ENCODE measurements at regions not wholly inside any gene's neighbourhood (a gene's known extent, or its start where the extent isn't known, plus 50 kb on each side); places are given as distances from the start of the nearest gene placed in this dataset.

DNA sequence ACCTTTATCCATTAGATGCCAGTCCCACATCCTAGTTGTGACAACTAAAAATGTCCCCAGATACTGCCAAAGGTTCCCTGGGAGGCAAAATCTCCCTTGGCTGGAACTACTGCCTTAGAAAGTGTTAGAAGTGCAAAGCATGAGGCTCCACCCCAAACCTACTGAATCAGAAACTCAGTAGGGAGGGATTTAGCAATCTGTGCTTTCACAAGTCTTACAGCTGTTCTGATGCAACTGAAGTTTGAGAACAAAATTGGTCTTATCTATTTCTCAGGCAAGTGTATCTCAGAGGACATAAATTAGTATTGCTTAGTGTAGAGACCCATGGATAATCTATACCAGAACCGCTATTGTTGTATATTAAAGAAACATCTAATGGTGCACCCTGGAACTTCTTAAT, 70.2 kb downstream of the CLDN1 start:
- no peak for DNase-seq (ENCODE audit: low spot score)

DNA sequence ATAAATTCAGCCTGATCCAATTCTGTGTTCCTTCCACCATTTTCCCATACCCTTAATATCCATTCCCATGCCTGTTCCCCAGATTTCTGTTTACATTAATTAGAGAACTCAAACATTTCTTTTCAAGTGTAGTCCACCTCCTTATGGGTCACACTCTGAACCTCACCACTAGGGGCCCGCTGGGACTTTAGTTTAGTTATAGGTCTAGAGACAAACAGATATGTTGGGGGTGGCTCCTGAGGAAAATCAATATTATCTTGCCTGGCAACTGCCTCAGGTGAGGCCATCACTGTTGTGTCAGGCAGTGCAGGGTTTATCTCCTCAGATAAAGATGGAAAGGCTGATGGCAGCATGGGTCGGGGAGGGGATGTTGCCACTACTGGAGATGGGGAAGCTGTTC, 72.8 kb downstream of the CLDN1 start:
- no peak for DNase-seq (ENCODE audit: low spot score)

DNA sequence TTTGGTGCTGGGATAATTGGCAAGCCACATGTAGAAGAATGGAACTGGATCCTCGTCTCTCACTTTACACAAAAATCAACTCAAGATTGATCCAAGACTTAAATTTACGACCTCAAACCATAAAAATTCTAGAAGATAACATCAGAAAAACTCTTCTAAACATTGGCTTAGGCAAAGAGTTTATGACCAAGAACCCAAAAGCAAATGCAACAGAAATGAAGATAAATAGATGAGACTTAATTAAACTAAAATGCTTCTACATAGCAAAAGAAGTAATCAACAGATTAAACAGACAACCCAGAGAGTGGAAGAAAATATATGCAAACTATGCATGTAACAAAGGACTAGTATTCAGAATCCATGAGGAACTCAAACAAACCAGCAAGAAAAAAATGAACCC, 80.1 kb downstream of the CLDN1 start:
- no peak for DNase-seq (ENCODE audit: low spot score)

- no peak for DNase-seq (ENCODE audit: low spot score)
Measured at GRCh38 chr3:190239325-190239724, 82.9 kb downstream of the CLDN1 start.

DNA sequence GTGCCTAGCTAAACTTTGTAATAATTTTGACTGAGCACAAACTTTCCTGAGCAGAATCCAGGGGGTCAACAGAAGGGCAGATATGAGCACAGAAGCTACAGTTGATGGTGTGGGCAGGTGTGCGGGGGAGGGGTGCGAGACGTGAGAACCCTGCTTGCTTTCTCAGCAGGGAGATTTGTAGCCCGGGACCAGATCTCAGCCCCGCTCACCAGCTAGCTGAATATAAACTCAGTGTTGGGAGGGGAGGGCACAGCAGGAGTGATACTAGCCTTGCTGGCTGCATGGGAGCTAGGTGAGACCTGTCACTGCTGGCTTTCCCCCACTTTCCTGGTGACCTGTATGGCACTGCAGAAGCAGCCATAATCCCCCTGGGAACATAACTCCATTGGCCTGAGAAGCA, 83.4 kb downstream of the CLDN1 start:
- no peak for DNase-seq (ENCODE audit: low spot score)

GRCh38 chr3:190234621-190235020, 87.6 kb downstream of the CLDN1 start:
- DNase-seq (ENCODE audit: low spot score): no peak

DNA sequence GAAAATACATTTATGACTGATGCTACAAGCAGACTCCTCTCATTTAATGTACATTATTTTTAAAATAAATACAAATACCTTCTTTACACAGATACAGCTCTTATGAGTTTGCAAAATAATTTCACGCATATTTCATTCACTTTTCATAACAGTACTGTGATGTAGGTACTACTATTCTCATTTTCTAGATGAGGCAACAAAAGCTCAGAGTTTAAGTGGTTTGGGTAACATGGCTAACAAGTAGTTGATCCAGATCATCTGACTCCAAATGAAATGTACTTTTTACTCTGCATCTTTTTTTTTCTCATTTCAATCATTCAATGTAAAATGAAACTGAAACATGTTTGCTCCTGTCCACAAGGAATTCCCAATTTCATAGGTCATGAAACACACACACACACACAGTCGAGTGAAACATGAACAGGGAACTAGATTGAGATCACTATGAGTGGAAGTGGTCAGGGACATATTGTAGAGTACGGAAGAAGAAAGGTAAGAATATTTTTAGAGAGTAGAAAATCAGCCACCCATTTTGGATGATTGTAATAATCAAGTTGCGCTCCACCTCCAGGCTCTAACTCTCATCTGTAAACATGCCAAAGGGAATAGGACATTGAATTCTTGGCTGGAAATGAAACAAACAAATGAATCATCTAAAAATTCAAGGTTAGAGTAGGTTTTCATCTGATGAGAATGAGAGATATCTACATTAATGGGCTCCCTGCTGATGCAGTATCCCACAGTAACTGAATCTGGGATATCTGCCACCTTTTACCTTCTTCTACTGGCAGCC, 92.4 kb downstream of the CLDN1 start:
- DNase-seq (ENCODE audit: low spot score): peak; percentile 45

- DNase-seq (ENCODE audit: low spot score): no peak
Measured at GRCh38 chr3:190227064-190227463, 95.2 kb downstream of the CLDN1 start.

DNA sequence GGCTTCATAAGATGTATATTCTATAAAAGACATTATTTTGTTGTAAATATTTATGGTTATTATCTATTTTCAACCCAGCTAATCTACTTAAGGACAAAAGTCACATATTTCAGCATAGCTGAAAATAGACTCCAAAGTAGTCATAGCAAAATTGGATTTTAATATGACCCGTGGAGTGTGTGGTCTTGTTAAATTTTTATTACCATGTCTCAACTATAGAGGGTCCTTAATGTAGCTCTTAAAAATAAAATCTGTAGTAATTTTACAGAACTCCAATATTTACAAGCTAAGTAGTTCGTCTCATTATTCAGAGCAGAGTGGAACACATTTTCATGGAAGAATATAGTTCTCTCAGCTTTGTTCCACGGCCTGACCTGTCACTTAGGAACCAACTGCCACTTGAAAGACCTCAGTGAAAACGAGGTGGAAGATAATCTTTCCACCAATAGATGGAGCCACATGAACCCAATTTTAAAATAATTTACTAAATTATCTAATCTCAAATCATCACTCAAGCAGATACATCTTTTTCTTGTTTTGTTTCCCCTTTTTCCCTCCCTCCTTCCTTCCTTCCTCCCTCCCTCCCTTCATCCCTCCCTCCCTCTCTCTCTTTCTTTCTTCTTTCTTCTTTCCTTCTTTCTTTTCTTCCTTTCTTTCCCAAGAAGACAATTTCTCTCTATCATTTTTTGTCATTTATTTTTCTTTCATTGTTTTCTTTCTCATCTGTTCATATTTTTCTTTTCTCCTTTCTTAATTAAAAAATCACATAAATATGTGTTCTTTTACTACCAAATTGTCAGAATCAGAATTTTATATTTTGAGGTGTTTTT, 97.2 kb downstream of the CLDN1 start:
- peak; percentile 70 for DNase-seq (ENCODE audit: low spot score)

- no peak for DNase-seq (ENCODE audit: low spot score)
Measured at GRCh38 chr3:190224456-190224855, 97.8 kb downstream of the CLDN1 start.

DNA sequence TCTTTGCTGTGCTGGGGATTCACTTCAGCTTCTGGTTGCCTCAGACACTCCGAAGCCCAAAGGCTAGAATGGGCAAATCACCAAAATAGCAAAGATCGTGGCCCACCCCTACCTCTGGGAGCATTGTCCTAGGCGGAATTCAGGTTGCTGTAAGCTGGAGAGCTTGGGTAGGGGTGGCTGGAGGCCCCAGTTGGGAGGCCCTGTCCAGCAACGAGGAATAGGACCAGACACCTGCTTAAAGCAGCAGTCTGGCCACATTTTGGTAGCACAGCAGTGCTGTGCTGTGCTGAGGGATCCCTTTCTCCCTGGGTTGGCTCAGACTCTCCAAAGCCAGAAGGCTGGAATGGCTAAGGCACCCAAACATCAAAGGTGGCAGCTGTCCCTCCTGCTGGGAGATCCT, 99.3 kb downstream of the CLDN1 start:
- no peak for DNase-seq (ENCODE audit: low spot score)

DNA sequence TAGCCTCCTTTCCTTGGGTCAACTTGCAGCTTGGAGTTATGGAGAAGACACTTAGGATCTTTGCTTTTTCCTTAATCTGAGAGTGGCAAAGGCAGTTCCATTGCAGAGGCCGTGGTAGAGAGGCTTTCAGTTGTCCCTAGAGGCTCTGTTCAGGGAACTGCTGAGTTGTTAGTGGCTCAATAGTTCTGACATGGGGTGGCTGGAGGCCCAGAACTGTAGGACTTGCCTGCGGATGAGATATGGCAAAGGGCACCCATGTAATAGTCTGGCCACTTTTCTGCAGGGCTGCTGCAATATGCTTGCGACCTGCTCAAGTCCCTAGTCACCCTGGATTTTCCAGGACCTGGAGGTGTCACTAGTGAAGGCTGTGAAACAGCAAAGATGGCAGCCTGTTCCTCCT, 99.9 kb downstream of the CLDN1 start:
- no peak for DNase-seq (ENCODE audit: low spot score)

DNA sequence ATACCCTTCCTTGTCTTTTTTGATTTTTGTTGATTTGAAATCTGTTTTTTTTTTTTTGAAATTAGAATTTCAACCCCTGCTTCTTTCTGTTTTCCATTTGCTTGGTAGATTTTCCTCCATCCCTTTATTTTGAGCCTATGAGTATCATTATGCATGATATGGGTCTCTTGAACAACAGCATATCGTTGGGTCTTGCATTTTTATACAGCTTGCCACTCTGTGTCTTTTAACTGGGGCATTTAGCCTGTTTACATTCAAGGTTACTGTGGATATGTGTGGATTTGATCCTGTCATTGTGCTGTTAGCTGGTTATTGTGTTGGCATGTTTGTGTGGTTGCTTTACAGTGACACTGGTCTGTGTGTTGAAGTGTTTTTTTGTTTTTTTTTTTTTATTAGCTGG, 99.7 kb upstream of the P3H2 start:
- no peak for DNase-seq (ENCODE audit: low spot score)

GRCh38 chr3:190217081-190217480, 96.4 kb upstream of the P3H2 start:
- DNase-seq (ENCODE audit: low spot score): peak; percentile 31

DNA sequence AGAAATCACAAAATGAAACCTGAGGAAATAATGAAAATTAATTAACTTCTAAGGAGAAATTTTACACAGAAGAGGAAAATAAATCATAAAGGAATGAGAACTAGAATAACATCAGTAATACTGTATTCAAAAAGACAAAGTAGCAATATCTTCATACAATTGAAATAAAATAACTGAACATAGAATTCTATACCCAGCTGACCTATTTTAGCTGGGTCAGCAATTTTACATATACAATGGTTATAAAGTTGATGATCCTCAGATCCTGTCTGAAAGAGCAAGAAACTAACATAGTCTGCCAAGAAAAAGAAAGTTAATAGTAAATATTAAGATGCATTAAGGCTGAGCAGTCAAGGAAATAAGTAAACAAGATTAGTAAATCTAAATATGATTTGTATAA, 93.0 kb upstream of the P3H2 start:
- no peak for DNase-seq (ENCODE audit: low spot score)

DNA sequence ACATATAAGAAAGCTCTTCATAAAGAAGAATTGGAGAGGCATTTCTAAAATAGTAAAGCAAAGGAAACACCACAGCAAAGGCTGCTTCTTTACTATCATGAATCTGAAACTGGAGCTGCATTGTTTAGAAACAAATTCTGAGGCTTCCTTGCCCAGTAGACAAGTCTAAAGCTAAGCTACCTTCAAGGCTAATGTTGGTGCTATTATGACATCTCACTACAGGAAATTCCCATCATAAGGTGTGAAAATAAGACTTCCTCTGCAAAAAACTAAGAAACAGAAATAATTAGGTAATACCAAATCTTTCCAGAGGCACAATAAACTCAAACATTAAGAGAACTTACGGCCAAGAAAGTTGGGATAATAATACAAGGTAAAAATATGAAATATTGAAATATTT, 89.9 kb upstream of the P3H2 start:
- DNase-seq (ENCODE audit: low spot score): no peak

DNA sequence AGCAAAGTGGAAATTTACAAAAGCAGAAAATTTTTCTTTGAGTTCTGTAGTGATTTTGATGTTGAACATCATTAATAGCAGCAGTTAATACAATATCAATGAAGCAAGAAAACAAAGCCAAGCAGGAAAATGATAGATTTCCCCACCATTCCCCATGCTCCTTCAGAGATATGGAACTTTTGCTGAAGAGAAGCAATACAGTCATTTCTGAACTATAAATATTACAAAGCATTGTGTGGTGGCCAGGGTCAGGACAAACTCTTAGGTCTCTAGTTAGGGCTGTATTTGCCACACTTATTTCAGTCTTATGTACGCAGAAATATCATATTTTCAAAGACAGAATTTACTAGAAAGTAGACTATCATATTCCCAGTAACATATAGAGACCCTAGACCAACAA, 88.8 kb upstream of the P3H2 start:
- DNase-seq (ENCODE audit: low spot score): no peak

DNA sequence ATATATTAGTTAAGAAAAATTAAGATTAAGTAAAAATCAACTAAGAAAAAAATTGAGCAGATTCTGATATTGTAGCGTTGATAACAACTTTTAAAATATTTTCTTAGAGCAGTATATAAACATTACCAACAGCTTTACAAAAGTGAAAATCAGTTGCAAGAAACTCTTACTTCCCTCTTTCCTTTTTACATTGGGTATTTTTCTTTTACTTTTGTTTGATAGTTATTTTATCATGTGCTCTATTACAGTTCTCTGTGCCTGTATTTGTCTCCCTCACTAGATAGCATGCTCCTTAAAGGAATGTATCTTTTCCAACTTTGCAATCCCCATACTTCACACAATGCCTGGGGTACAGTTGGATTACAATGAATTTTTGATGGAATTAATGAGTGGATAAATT, 87.5 kb upstream of the P3H2 start:
- DNase-seq (ENCODE audit: low spot score): no peak

- no peak for DNase-seq (ENCODE audit: low spot score)
Measured at GRCh38 chr3:190205739-190206138, 85.0 kb upstream of the P3H2 start.

DNA sequence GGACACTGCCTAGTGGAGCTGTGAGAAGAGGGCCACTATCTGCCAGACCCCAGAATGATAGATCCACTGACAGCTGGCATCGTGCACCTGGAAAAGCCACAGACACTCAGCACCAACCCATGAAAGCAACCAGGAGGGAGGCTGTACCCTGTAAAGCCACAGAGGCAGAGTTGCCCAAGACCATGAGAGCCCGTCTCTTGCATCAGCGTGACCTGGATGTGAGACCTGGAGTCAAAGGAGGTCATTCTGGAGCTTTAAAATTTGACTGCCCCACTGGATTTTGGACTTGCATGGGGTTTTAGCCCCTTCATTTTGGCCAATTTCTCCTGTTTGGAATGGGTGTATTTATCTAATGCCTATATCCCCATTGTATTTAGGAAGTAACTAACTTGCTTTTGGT, 83.5 kb upstream of the P3H2 start:
- no peak for DNase-seq (ENCODE audit: low spot score)

GRCh38 chr3:190197346-190197763, 76.7 kb upstream of the P3H2 start:
- DNase-seq (ENCODE audit: low spot score): no peak

DNA sequence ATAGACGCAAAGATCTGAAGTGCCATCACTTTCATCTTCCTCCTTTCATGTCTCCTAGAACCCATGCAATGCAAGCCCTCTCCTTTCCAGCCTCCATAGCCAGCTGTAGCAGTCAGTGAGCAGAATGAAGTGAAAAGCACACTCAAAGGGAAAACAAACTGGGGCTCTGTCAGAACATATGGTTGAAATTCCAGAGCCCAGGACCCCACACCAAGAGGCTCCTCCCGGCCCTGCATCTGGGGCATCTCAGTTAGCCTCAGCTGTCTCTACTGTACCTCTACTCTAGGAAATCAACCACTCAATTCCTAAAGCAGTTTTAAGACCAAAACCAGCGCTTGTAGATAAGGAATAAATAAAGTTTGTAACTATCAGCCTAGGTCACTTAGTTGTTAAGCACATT, 73.8 kb upstream of the P3H2 start:
- no peak for DNase-seq (ENCODE audit: low spot score)

GRCh38 chr3:190193210-190193609, 72.5 kb upstream of the P3H2 start:
- no peak for DNase-seq (ENCODE audit: low spot score)
